ENCODE measurements at regions not wholly inside any gene's neighbourhood (a gene's known extent, or its start where the extent isn't known, plus 50 kb on each side); places are given as distances from the start of the nearest gene placed in this dataset.

DNA sequence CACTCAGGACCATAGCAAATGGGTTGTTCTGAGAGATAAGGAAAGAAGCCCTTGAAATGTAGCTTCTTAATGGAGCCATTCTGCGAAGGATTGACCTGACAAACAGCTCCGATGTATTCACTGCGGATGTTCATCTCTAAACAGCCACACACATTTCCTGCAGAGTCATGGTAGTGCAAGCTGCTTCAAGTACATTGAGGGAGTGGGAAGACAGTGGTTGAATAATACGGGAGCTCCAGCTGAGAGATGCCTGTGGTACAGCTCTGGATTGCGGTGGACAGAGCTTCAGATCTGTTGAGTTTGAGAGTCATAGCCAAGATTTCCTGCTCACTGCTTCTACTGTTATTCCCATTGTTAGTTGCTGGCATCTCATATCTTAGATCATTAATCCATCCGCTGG, 86.6 kb downstream of the ZBTB18 start:
- no peaks in the 10 kb centered on the region for H3K36me3 ChIP-seq (ENCODE audit: insufficient read depth, low read length)
- H3F3A ChIP-seq (ENCODE audit: low read depth), result no peaks in the 10 kb centered on the region
- H3K27me3 ChIP-seq (ENCODE audit: insufficient read depth, low read length, poor library complexity, severe bottlenecking), result no peaks in the 10 kb centered on the region
- no peaks in the 10 kb centered on the region for H4K20me1 ChIP-seq (ENCODE audit: insufficient read depth, low read length, poor library complexity, severe bottlenecking)
- no peak overlapping the region for H3K4me3 ChIP-seq (ENCODE audit: low read length, poor library complexity, severe bottlenecking)
- no peaks in the 10 kb centered on the region for H3K79me2 ChIP-seq (ENCODE audit: insufficient read depth, low read length)
- H3K9me3 ChIP-seq (ENCODE audit: insufficient read depth, low read depth, low read length), result no peaks in the 10 kb centered on the region
- H3K4me2 ChIP-seq (ENCODE audit: low read depth, low read length, poor library complexity, severe bottlenecking), result no peak overlapping the region
- no peaks in the 10 kb centered on the region for H3K9me2 ChIP-seq (replicated peaks; ENCODE audit: low read depth, low read length)
- TF ChIP-seq EZH2phosphoT487 (IDR thresholded peaks at IDR 0.05; ENCODE audit: borderline replicate concordance), result no peak
- TF ChIP-seq, protein P1, sequence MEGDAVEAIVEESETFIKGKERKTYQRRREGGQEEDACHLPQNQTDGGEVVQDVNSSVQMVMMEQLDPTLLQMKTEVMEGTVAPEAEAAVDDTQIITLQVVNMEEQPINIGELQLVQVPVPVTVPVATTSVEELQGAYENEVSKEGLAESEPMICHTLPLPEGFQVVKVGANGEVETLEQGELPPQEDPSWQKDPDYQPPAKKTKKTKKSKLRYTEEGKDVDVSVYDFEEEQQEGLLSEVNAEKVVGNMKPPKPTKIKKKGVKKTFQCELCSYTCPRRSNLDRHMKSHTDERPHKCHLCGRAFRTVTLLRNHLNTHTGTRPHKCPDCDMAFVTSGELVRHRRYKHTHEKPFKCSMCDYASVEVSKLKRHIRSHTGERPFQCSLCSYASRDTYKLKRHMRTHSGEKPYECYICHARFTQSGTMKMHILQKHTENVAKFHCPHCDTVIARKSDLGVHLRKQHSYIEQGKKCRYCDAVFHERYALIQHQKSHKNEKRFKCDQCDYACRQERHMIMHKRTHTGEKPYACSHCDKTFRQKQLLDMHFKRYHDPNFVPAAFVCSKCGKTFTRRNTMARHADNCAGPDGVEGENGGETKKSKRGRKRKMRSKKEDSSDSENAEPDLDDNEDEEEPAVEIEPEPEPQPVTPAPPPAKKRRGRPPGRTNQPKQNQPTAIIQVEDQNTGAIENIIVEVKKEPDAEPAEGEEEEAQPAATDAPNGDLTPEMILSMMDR (conservative IDR thresholded peaks at IDR 0.05; ENCODE audit: low read length), result no peak
- no peaks in the 10 kb centered on the region for H3K4me1 ChIP-seq (ENCODE audit: insufficient read depth, low read length, poor library complexity, severe bottlenecking)
- H2AFZ ChIP-seq (ENCODE audit: low read length), result no peak overlapping the region
- no peak overlapping the region for H3K9ac ChIP-seq (ENCODE audit: low read depth, low read length, poor library complexity, severe bottlenecking)

DNA sequence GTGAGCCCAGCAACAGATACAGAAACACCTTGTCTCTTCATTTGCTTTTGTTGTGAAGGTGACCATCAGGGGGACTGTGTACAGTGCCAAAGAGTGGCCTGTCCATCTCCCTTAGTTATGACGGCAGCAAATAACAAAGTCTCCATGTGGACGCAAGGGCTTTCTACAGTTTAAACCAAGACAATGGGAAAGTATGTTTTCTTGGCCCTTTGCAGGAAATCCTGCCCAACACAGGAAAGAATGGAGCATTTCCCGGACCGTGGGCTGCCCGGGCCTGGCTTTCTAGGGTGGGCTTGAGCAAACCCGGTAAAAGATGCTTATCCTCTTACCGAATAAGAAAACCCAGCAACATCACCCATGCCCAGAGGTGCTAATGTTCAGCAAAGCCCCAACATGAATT, 87.3 kb downstream of the ZBTB18 start:
- Histone ChIP-seq H3F3A (ENCODE audit: low read depth) (no peaks in the 10 kb centered on the region), H3K79me2 (ENCODE audit: insufficient read depth, low read length) (no peaks in the 10 kb centered on the region), H3K9ac (ENCODE audit: low read depth, low read length, poor library complexity, severe bottlenecking) (no peak overlapping the region), H3K4me2 (ENCODE audit: low read depth, low read length, poor library complexity, severe bottlenecking) (no peak overlapping the region), H3K9me2 (replicated peaks; ENCODE audit: low read depth, low read length) (no peaks in the 10 kb centered on the region), H3K9me3 (ENCODE audit: insufficient read depth, low read depth, low read length) (no peaks in the 10 kb centered on the region), H2AFZ (ENCODE audit: low read length) (no peak overlapping the region), H3K4me3 (ENCODE audit: low read length, poor library complexity, severe bottlenecking) (no peak overlapping the region), H4K20me1 (ENCODE audit: insufficient read depth, low read length, poor library complexity, severe bottlenecking) (no peaks in the 10 kb centered on the region), H3K27me3 (ENCODE audit: insufficient read depth, low read length, poor library complexity, severe bottlenecking) (no peaks in the 10 kb centered on the region), H3K36me3 (ENCODE audit: insufficient read depth, low read length) (no peaks in the 10 kb centered on the region), H3K4me1 (ENCODE audit: insufficient read depth, low read length, poor library complexity, severe bottlenecking) (no peaks in the 10 kb centered on the region)
- TF ChIP-seq, protein P1 (conservative IDR thresholded peaks at IDR 0.05; ENCODE audit: low read length), result no peak
- no peak for TF ChIP-seq EZH2phosphoT487 (IDR thresholded peaks at IDR 0.05; ENCODE audit: borderline replicate concordance)

DNA sequence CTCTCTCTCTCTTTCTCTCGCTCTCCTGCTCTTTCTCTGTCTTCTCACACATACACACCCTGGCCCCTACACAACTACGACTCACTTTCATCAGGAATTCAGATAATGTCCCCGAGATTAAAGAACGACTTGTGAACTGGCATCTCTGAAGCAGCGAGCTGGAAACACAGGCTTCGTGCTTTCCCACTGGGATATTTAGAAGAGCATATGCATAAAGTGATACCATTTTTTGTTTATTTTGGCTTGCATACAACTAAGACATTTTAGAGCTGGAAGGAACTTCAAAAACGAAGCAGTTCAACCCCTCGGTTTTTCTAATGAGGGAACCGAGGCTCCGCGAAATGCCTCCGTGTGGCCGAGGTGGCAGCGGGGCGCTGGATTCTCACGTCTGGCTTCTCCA, 88.6 kb downstream of the ZBTB18 start:
- H3K79me2 ChIP-seq (ENCODE audit: insufficient read depth, low read length), result no peaks in the 10 kb centered on the region
- H3K36me3 ChIP-seq (ENCODE audit: insufficient read depth, low read length), result no peaks in the 10 kb centered on the region
- no peaks in the 10 kb centered on the region for H3K9me2 ChIP-seq (replicated peaks; ENCODE audit: low read depth, low read length)
- no peaks in the 10 kb centered on the region for H3K9me3 ChIP-seq (ENCODE audit: insufficient read depth, low read depth, low read length)
- H3K9ac ChIP-seq (ENCODE audit: low read depth, low read length, poor library complexity, severe bottlenecking), result no peak overlapping the region
- TF ChIP-seq, protein P1 (conservative IDR thresholded peaks at IDR 0.05; ENCODE audit: low read length), result no peak
- no peak for TF ChIP-seq EZH2phosphoT487 (IDR thresholded peaks at IDR 0.05; ENCODE audit: borderline replicate concordance)
- no peak overlapping the region for H3K4me3 ChIP-seq (ENCODE audit: low read length, poor library complexity, severe bottlenecking)
- no peak overlapping the region for H2AFZ ChIP-seq (ENCODE audit: low read length)
- no peak overlapping the region for H3K4me2 ChIP-seq (ENCODE audit: low read depth, low read length, poor library complexity, severe bottlenecking)
- no peaks in the 10 kb centered on the region for H3F3A ChIP-seq (ENCODE audit: low read depth)
- H4K20me1 ChIP-seq (ENCODE audit: insufficient read depth, low read length, poor library complexity, severe bottlenecking), result no peaks in the 10 kb centered on the region
- H3K4me1 ChIP-seq (ENCODE audit: insufficient read depth, low read length, poor library complexity, severe bottlenecking), result no peaks in the 10 kb centered on the region
- H3K27me3 ChIP-seq (ENCODE audit: insufficient read depth, low read length, poor library complexity, severe bottlenecking), result no peaks in the 10 kb centered on the region

Data from Loucy (cell line).